GM12872 (cell line): ENCODE measurements at regions not wholly inside any gene's neighbourhood (a gene's known extent, or its start where the extent isn't known, plus 50 kb on each side); places are given as distances from the start of the nearest gene placed in this dataset.

Experiments used
- TF ChIP-seq, protein P1 (sequence below): IDR thresholded peaks from 3 replicates; pipeline ENCODE4 v1.5.1; 2011; ENCODE audit warnings: low read depth, mild to moderate bottlenecking, low read length, moderate library complexity; ENCODE audit not compliant: insufficient read depth

- TF ChIP-seq, protein P1, sequence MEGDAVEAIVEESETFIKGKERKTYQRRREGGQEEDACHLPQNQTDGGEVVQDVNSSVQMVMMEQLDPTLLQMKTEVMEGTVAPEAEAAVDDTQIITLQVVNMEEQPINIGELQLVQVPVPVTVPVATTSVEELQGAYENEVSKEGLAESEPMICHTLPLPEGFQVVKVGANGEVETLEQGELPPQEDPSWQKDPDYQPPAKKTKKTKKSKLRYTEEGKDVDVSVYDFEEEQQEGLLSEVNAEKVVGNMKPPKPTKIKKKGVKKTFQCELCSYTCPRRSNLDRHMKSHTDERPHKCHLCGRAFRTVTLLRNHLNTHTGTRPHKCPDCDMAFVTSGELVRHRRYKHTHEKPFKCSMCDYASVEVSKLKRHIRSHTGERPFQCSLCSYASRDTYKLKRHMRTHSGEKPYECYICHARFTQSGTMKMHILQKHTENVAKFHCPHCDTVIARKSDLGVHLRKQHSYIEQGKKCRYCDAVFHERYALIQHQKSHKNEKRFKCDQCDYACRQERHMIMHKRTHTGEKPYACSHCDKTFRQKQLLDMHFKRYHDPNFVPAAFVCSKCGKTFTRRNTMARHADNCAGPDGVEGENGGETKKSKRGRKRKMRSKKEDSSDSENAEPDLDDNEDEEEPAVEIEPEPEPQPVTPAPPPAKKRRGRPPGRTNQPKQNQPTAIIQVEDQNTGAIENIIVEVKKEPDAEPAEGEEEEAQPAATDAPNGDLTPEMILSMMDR, result no peak
These were observed 1293.7 kb upstream of the SLC39A10 start for GRCh38 chr2:194363295-194363694.

GRCh38 chr2:194352505-194352904 is 1304.5 kb upstream of the SLC39A10 start:
- TF ChIP-seq, protein P1, result no peak

DNA sequence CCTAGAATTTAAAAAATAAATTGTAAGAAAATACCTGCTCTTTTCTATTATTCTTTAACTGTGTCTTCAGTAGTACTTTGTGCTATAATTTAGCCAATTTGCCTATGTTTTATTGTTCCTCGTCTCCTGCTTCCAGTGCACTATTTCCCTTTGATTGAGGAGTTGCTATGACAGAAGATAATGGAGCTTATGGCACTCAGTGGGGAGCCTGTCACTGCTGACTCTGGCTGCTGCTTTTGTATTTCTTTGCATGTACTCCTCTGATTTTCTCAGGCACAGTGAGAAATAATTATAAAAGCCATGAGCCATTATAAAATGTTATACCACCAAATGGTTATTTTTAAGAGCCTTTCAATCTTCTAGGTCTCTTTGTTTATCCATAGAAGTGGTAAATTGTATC is 1310.8 kb upstream of the SLC39A10 start:
- TF ChIP-seq, protein P1, result no peak

DNA sequence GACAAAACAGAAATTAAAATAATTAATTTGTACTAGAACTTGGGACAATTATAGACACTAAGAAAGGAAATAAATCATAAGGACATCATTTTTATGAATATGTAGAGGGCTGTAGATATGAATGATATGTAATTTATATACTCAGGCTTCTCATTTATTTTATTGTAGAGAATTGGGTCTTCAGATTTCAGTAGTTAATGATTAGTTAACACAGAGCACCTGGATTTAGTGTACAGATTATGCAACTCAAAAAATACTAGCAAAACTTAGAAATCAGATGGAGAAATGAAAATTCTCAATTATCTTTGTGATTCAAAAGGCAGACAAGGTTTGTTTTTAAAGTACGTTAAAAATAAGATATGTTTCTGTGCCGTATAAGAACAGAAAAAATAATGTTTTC is 1311.7 kb upstream of the SLC39A10 start:
- TF ChIP-seq, protein P1, result no peak

DNA sequence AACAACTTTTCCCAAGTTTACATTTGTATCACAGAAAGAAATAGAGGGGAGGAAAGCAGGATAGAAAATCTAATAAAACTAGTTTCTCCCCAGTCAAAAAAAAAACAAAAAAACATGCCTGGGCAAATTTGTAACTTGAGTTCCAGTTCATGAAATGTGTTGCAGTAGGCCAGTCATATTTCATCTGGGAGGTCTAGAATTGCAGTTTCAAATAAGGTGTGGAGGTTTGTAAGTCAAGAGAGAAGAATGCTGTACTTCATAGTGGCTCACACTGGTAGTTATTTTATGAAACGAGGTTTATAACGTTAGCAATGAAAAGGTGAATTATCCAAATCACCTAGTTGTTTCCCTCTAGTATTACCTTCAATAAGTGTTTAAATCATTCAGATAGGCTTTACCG is 1313.9 kb upstream of the SLC39A10 start:
- TF ChIP-seq, protein P1, result no peak

- TF ChIP-seq, protein P1, result no peak
These were observed 1324.1 kb upstream of the SLC39A10 start for GRCh38 chr2:194332799-194333490.

DNA sequence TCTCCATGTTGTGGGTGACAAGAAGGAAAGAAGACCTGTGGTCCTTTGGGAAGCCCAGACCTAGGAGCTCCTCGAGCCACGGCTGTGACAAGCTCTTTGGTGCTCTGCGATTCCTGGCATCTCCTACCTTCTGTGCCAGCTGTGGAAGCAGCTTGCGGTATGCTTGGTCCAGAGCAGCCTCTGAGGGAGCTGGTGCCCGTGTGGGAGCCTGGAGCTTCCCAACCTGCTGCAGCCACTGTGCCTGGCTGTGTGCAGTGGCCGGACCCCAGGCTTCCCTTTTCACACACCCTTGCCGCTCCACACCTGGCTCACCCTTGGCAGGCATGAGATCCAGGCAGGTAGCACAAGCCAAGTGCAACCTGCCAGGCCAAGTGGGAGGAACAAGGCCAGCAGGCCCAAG is 1328.6 kb upstream of the SLC39A10 start:
- TF ChIP-seq, protein P1, result no peak
